GM18511 (cell line): ENCODE measurements at regions not wholly inside any gene's neighbourhood (a gene's known extent, or its start where the extent isn't known, plus 50 kb on each side); places are given as distances from the start of the nearest gene placed in this dataset.

Source experiments
- ATAC-seq: cut with Tn5 transposase; IDR thresholded peaks from one replicate; pipeline ENCODE4 v1.9.1; 2021; ENCODE audit warnings: mild to moderate bottlenecking, moderate library complexity; ENCODE audit not compliant: unreplicated experiment

DNA sequence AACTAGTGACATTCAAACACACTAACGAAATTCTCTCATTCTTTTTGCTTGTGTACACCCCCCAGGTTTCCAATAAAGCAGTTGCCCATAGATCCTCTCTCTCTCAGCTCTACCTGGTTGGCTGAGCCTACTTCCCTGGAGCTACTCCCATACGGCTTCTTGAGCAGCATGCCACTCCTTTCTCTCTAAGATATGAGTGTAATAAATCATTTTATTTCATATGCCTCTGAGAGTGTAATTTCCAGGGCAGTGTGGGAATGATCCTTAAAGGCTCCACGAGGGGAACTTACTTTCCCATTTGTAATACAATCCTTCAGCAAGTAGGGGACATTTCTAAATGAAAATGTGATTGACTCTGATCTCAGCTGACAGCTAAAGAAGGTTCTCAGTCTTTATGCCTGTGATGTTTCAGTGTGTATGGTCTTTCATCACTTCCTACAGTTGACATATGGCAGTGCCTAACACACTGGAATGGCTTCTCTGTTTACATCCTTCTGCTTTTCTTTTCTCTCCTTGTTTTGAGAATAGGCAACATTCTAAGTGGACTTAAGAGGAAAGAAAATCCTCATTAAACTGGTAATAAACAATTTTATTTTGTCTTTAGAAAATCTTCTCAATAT lies 1194.3 kb upstream of the CDH8 start:
- ATAC-seq: no peak

DNA sequence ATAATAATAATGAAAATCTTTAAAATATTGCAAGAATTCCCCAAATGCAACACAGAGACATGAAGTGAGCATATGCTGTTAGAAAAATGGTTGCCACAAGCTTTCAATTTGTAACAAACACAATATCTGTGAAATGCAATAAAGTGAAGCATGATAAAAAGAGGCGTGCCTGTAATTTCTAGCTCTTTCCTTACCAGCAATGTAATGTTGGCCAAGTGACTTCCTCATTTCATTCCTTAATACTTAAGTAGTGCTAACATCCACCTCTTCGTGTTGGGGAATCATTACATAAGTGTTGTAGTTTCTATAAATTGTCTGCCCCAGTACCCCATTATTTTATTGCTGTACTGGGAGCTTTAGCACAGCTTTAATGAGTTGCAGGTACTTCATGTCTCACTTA lies 1192.0 kb upstream of the CDH8 start:
- ATAC-seq: no peak

- ATAC-seq: no peak
These were observed 1187.6 kb upstream of the CDH8 start for GRCh38 chr16:63223851-63224250.

GRCh38 chr16:63216696-63217423 lies 1180.6 kb upstream of the CDH8 start:
- no peak for ATAC-seq

GRCh38 chr16:63201851-63202250 lies 1165.6 kb upstream of the CDH8 start:
- ATAC-seq: no peak

GRCh38 chr16:63200940-63201339 lies 1164.7 kb upstream of the CDH8 start:
- ATAC-seq: no peak

DNA sequence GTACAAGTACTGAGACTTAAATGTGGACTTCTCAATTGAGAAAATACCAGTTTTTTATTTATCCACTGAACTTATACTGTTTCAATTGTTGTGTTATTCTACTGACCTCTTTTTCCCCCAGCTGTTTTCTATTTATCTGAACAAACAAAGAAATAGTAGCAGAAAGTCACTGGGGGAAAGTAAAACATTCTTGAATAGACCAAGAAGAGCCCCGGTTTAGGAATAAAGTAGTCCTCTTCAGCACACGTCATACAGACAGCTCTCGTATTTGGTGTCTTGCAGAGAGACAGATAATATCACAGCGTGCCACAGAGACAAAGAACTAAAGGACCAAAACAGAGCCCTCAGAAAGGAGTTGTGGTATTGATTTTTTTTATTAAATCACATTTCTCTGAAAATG lies 1159.1 kb upstream of the CDH8 start:
- no peak for ATAC-seq

- no peak for ATAC-seq
These were observed 1156.7 kb upstream of the CDH8 start for GRCh38 chr16:63192980-63193379.

DNA sequence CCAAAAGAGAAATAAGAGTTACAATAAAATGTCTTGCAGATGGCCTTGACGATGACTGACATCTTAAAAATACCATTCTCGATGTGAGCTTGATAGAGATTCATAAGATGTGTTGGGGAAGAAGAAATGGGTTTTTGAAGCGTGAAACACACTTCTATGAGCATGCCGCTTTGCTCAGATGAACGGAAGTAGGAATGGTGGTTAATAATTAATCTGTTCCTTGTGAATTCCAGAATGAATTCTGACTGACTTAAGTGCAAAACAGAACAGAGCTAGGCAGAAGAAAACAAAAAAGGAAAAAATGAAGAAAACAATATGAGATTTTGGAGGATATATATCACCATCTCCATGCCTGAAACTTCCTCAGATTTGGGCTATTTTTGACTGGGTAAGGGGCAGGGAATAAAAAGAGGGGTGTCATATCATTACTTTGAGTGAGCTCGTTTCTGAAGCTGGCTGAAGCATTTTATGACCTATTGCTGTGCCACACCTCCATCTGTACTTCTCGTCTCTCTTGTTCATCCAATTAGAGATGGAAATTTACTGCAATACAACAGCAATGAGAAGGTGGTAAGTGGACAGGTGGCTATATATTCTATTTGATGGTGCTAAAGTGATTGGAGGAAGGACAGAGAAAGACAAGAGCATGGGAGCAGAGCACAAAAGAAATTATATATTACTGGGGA lies 1152.0 kb upstream of the CDH8 start:
- ATAC-seq: no peak

DNA sequence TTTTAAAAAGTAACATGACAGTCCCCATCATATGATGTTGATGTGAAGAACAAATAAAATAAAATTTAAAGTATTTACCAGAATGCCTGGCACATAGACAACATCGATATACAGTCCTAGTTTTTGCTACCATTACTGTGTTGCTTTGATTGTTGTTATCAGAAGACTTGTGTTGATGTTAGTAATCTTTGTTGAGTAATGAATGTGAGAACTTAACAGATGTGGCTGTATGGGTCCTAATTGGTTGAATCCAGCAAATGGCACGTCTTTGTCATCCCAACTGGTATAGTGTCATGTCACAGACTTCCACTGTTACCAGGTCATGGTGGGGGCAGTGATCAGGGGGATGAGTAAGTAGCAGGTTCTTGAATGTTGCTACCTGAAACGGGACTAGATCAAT lies 1151.4 kb upstream of the CDH8 start:
- no peak for ATAC-seq

- ATAC-seq: no peak
These were observed 1149.1 kb upstream of the CDH8 start for GRCh38 chr16:63185235-63185780.

GRCh38 chr16:63183743-63184142 lies 1147.5 kb upstream of the CDH8 start:
- no peak for ATAC-seq

DNA sequence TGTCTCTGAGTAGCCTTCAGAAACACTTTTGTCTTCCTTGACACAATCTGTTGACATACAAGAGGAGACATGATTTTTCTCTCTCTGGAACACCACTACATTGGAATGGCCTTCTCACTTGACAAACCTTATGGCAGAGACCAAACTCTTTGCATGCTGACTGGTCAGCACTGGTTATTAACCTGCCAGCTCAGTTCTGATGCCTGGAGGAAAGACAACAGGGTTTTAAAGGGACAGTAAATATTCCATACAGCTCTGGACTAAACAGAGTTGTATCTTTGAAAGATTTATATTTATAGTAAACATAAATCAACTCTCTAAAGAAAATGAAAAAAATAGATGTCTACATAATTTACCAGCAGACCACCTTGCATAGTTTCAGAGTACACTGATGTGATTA lies 1139.1 kb upstream of the CDH8 start:
- ATAC-seq: no peak

- ATAC-seq: no peak
These were observed 1138.6 kb upstream of the CDH8 start for GRCh38 chr16:63174801-63175200.

DNA sequence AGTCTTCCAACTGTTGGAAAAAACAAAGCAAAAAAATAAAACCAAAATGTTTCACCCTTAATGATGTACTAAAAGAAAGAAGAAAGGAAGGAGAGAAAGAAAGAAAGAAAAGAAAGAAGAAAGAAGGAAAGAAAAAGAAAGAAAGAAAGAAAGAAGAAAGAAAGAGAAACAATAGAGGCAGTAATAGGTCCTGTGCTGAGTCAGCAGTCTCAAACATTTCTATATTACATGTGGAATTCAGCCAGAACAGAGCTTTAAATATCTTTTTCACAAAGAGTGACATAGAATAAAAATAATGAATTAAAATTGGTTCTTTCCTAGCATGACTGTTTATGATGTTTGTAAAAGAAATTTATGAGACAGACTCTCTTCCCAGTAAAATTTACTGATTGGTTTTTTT lies 1135.3 kb upstream of the CDH8 start:
- ATAC-seq: no peak

- no peak for ATAC-seq
These were observed 1132.9 kb upstream of the CDH8 start for GRCh38 chr16:63169100-63169499.

GRCh38 chr16:63157818-63158217 lies 1121.6 kb upstream of the CDH8 start:
- ATAC-seq: no peak

DNA sequence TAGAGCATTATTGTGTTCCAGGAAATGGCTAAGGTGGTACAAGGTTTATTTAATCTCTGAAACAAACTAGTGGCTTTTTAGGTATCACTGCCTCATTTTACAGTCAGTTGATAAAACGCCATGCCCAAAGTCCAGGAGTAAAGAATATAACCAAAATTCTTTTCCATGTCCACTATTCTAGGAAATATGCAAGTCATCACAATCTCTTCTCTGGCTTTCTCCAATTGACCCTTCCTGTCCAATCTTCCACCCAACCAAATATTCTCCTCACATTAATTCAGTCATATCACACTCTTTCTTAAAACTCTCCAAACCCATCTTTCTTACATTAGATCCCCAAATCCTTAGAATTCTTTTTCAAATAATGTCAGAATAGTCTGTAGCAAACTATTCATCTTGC lies 1110.0 kb upstream of the CDH8 start:
- ATAC-seq: no peak

DNA sequence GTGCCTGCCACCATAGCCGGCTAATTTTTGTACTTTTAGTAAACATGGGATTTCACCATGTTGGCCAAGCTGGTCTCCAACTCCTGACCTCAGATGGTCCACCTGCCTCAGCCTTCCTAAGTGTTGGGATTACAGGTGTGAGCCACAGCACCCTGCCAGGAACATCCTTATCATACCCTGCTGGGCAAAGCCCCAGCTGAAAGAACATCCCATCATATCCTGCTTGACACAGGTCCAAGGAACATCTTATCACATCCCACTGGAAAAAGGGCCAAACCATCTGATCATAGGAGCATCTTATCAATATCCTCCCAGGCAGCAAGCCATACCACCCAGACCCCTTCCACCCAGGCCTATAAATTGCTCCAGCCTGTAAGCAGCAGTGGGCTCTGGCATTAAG lies 1109.2 kb upstream of the CDH8 start:
- ATAC-seq: no peak

- ATAC-seq: no peak
These were observed 1098.8 kb upstream of the CDH8 start for GRCh38 chr16:63135069-63135468.

DNA sequence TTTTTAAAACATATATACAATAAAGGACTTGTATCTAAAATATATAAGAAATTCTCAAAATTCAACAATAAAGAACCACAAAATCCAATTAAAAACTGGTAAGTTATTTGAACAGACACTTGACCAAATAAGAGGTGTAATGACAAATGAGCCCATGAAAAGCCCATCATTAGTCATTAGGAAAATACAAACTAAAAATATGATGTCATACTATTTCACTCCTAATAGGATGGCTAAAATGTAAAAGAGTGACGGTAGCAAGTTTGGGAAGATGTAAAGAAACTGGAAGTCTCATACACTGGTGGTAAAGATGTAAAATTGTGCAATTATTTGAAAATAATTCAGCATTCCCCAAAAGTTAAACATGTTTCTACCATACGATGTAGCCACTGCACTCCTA lies 1095.3 kb upstream of the CDH8 start:
- no peak for ATAC-seq

DNA sequence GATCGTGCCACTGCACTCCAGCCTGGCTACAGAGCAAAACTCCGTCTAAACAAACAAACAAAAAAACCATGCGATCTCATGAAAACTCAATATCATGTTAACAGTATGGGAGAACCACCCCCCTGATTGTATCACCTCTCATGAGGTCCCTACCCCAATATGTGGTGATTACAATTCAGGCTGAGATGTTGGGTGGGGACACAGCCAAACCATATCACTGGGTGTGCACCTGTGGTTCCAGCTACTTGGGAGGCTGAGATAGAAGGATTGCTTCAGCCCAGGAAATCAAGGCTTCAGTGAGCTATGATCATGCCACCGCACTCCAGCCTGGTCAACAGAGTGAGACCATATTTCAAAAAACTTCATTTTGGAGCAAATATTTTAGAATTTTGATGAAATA lies 1094.7 kb upstream of the CDH8 start:
- ATAC-seq: no peak
